OCI-LY3 (cell line): ENCODE measurements at regions not wholly inside any gene's neighbourhood (a gene's known extent, or its start where the extent isn't known, plus 50 kb on each side); places are given as distances from the start of the nearest gene placed in this dataset.

ENCODE experiments used
- H2AFZ ChIP-seq: fragments of 200-600, 300-600 bp; shearing (Covaris generic); 2 replicates; pipeline ENCODE4 v1.6.0; 2014; ENCODE audit warnings: antibody characterized with exemption, low read depth, low read length
- H3K27ac ChIP-seq: fragments of 200-600, 300-600 bp; sonication (generic); 2 replicates; pipeline ENCODE4 v1.5.1; 2014; ENCODE audit warnings: mild to moderate bottlenecking, low read length, moderate library complexity, mixed read lengths
- H3K27me3 ChIP-seq: fragments of 200-600, 300-600 bp; sonication (generic); 2 replicates; pipeline ENCODE4 v1.6.1; 2014; ENCODE audit warnings: low read depth, low read length, mixed read lengths
- H3K36me3 ChIP-seq: fragments of 200-600, 300-600 bp; sonication (generic); replicated peaks from 2 replicates; pipeline ENCODE3; 2014; ENCODE audit warnings: low read depth, low read length, mixed read lengths
- H3K4me1 ChIP-seq: fragments of 300-600, 200-600 bp; sonication (generic); 2 replicates; pipeline ENCODE4 v1.6.1; 2014; ENCODE audit warnings: low read length, mixed read lengths
- H3K4me2 ChIP-seq: fragments of 200-600, 300-600 bp; sonication (generic); 2 replicates; pipeline ENCODE4 v1.6.1; 2014; ENCODE audit warnings: low read length, mixed read lengths
- H3K4me3 ChIP-seq: fragments of 300-600, 200-600 bp; sonication (generic); 2 replicates; pipeline ENCODE4 v1.5.1; 2014; ENCODE audit warnings: antibody characterized with exemption, mild to moderate bottlenecking, low read length, moderate library complexity
- H3K79me2 ChIP-seq: fragments of 300-600, 200-600 bp; shearing (Covaris generic); 2 replicates; pipeline ENCODE4 v1.6.1; 2014; ENCODE audit warnings: mild to moderate bottlenecking, low read length, mixed read lengths
- H3K9ac ChIP-seq: fragments of 300-600, 200-600 bp; shearing (Covaris generic); 2 replicates; pipeline ENCODE4 v1.6.0; 2014; ENCODE audit warnings: mild to moderate bottlenecking, low read length, moderate library complexity
- H3K9me3 ChIP-seq: fragments of 200-600, 300-600 bp; shearing (Covaris generic); 2 replicates; pipeline ENCODE4 v1.6.1; 2014; ENCODE audit warnings: low read length, mixed read lengths; ENCODE audit not compliant: insufficient read depth
- H4K20me1 ChIP-seq: fragments of 200-600, 300-600 bp; sonication (generic); 2 replicates; pipeline ENCODE4 v1.6.1; 2016; ENCODE audit warnings: low read length, mixed read lengths; ENCODE audit not compliant: insufficient read depth
- EZH2phosphoT487 ChIP-seq: fragments of 200-600 bp; shearing (Covaris generic); IDR thresholded peaks from 2 replicates; pipeline ENCODE4 v1.6.1; 2018; ENCODE audit warnings: antibody characterized with exemption, mixed run types, low read depth
- TF ChIP-seq, protein P1 (sequence below): fragments of 200-600, 300-600 bp; sonication (generic); IDR thresholded peaks from 2 replicates; pipeline ENCODE4 v1.5.1; 2014; ENCODE audit warnings: antibody characterized with exemption, low read length, low read depth

DNA sequence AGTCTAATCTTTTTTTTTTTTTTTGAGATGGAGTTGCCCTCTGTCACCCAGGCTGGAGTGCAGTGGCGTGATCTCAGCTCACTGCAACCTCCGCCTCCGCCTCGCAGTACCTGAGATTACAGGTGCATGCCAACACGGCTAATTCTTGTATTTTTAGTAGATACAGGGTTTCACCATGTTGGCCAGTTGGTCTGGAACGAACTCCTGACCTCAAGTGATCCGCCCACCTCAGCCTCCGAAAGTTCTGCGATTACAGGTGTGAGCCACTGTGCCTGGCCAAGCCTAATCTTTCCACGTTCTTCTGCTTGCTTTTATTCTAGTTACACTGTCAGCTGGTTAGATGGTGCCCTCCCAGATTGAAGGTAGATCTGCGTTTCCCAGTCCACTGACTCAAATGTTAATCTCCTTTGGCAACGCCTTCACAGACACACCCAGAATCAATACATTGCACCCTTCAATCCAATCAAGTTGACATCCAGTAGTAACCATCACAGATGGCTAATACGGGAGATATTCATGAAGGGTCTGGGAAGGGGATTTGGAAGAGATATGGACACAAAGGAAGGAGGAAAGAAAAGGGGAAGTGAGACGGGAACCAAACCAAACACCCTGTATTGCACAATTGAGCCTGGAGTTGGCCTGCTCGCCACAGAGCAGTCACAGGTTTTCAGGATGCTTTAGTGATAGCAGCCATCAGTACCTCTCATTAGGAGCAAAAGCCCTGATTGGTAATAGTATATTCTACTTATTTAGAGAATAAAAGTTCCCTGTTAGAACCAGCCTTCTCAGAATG is 229.8 kb downstream of the PIK3C3 start:
- peaks cover 57% of the 10 kb centered on the region for H3K4me1 ChIP-seq
- no peak overlapping the region for H3K27ac ChIP-seq
- H3K9me3 ChIP-seq = peaks cover 11% of the 10 kb centered on the region
- H3K36me3 ChIP-seq = peaks cover 10% of the 10 kb centered on the region
- no peaks in the 10 kb centered on the region for H4K20me1 ChIP-seq
- no peaks in the 10 kb centered on the region for H3K27me3 ChIP-seq
- H3K9ac ChIP-seq = no peak overlapping the region
- no peak overlapping the region for H3K4me2 ChIP-seq
- no peak overlapping the region for H3K4me3 ChIP-seq
- no peak overlapping the region for H2AFZ ChIP-seq
- TF ChIP-seq EZH2phosphoT487 = no peak
- TF ChIP-seq, protein P1, sequence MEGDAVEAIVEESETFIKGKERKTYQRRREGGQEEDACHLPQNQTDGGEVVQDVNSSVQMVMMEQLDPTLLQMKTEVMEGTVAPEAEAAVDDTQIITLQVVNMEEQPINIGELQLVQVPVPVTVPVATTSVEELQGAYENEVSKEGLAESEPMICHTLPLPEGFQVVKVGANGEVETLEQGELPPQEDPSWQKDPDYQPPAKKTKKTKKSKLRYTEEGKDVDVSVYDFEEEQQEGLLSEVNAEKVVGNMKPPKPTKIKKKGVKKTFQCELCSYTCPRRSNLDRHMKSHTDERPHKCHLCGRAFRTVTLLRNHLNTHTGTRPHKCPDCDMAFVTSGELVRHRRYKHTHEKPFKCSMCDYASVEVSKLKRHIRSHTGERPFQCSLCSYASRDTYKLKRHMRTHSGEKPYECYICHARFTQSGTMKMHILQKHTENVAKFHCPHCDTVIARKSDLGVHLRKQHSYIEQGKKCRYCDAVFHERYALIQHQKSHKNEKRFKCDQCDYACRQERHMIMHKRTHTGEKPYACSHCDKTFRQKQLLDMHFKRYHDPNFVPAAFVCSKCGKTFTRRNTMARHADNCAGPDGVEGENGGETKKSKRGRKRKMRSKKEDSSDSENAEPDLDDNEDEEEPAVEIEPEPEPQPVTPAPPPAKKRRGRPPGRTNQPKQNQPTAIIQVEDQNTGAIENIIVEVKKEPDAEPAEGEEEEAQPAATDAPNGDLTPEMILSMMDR = no peak
- no peaks in the 10 kb centered on the region for H3K79me2 ChIP-seq

DNA sequence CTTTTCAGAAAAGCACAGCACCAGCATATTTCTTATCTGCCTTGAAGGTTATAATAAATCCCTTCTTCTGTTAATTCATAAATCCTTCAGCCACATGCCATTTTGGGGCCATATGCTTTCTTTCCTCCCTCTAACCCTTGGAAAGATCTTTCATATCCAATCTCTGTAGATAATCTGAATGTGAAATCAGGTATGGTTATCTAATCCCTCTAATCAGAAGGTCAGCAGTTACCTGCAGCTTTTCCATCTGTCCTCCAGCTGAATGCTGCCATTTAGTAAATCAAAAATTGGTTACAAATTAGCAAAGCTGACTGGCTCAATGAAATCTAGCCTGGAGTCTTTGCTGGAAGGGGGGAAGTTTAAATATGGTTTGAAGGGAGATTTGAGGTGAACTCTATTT is 230.5 kb downstream of the PIK3C3 start:
- Histone ChIP-seq H3K9ac (no peak overlapping the region), H3K79me2 (no peaks in the 10 kb centered on the region), H3K9me3 (peaks cover 14% of the 10 kb centered on the region), H2AFZ (no peak overlapping the region), H3K4me1 (peaks cover 57% of the 10 kb centered on the region), H3K4me3 (no peak overlapping the region), H3K27ac (no peak overlapping the region), H3K36me3 (peaks cover 12% of the 10 kb centered on the region), H4K20me1 (no peaks in the 10 kb centered on the region), H3K4me2 (no peak overlapping the region), H3K27me3 (no peaks in the 10 kb centered on the region)
- TF ChIP-seq, protein P1 = no peak
- TF ChIP-seq EZH2phosphoT487 = no peak

DNA sequence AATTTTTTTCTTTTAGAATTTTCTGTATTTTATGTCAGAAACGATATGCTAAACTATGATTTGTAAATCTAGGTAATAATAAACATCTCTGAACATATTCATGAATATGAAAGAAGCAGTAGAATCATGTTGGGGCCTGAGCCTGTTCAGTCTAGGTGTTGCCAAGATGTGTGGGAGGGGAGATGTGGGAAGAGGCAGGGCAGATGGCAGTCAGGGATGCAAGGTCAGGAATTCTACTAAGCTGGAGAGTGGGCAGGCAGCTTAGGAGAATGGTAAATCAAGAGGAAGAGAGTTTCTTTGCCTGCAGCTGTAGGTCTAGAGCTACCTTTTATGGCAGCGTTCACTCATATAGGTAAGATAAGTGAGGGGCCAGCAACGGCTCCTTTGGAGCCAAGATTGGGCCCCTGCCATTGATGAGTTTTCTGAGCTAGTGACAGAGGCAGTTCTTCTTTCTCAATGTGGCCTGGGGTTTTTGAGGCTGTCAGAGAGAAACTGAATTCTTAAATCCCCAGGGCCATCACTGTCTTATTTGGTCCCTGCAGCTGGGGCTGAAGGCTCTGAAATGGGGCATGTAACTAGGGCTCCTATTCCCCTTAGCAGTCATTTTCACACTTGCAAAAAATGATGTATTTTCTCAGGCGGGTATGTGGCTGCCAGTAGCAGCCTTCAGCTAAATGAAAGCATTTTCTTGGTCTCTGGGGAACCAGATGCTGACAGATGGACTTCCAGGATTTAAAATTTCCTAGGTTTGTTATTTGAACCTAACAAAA is 232.8 kb downstream of the PIK3C3 start:
- TF ChIP-seq, protein P1 = no peak
- no peak for TF ChIP-seq EZH2phosphoT487
- Histone ChIP-seq H3K27ac (peak overlapping the region; percentile 77), H3K4me1 (peaks cover 42% of the 10 kb centered on the region), H3K79me2 (no peaks in the 10 kb centered on the region), H3K4me2 (peak overlapping the region; percentile 54), H4K20me1 (no peaks in the 10 kb centered on the region), H3K4me3 (peak overlapping the region; percentile 20), H3K27me3 (no peaks in the 10 kb centered on the region), H2AFZ (0 out of 2 replicates have a peak overlapping the region, but pooled peaks have one; percentile 30), H3K9me3 (peaks cover 21% of the 10 kb centered on the region), H3K36me3 (peaks cover 13% of the 10 kb centered on the region), H3K9ac (peak overlapping the region; percentile 18)

DNA sequence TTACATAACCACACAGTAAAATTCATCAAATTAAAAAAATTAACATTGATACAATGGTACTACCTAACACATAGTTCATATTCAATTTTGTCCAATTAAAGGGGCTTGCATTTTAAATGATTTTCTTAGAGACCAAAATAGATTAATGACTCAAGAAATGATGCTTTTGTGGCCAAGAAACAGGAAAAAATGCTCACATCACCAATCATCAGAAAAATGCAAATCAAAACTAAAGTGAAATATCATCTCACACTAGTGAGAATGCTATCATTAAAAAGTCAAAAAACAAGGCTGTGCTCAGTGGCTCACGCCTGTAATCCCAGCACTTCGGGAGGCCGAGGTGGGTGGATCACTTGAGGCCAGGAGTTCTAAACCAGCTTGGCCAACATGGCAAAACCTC is 235.6 kb downstream of the PIK3C3 start:
- H3K9me3 ChIP-seq = peaks cover 21% of the 10 kb centered on the region
- peaks cover 13% of the 10 kb centered on the region for H3K36me3 ChIP-seq
- H2AFZ ChIP-seq = no peak overlapping the region
- no peaks in the 10 kb centered on the region for H3K79me2 ChIP-seq
- H3K4me2 ChIP-seq = no peak overlapping the region
- H3K4me3 ChIP-seq = no peak overlapping the region
- no peaks in the 10 kb centered on the region for H3K27me3 ChIP-seq
- TF ChIP-seq, protein P1 = no peak
- TF ChIP-seq EZH2phosphoT487 = no peak
- H3K9ac ChIP-seq = no peak overlapping the region
- H3K27ac ChIP-seq = no peak overlapping the region
- H4K20me1 ChIP-seq = no peaks in the 10 kb centered on the region
- peaks cover 28% of the 10 kb centered on the region for H3K4me1 ChIP-seq
